IPS-15b (cell line): ENCODE measurements at regions not wholly inside any gene's neighbourhood (a gene's known extent, or its start where the extent isn't known, plus 50 kb on each side); places are given as distances from the start of the nearest gene placed in this dataset.

Experiments
- H3K27me3 ChIP-seq: one replicate; pipeline ENCODE4 v1.6.1; 2013; ENCODE audit warnings: low read length; ENCODE audit not compliant: control insufficient read depth, insufficient read depth
- H3K36me3 ChIP-seq: one replicate; pipeline ENCODE4 v1.6.1; 2013; ENCODE audit warnings: low read length; ENCODE audit not compliant: control insufficient read depth, insufficient read depth
- H3K4me1 ChIP-seq: one replicate; pipeline ENCODE4 v1.6.1; 2013; ENCODE audit warnings: mild to moderate bottlenecking, low read length; ENCODE audit not compliant: control insufficient read depth, insufficient read depth
- H3K4me3 ChIP-seq: one replicate; pipeline ENCODE4 v1.5.1; 2013; ENCODE audit warnings: low read depth, low read length
- H3K9ac ChIP-seq: one replicate; pipeline ENCODE4 v1.6.1; 2013; ENCODE audit warnings: low read depth, mild to moderate bottlenecking, low read length
- H3K9me3 ChIP-seq: one replicate; pipeline ENCODE4 v1.6.1; 2013; ENCODE audit warnings: mild to moderate bottlenecking, low read length; ENCODE audit not compliant: control insufficient read depth, insufficient read depth

- Histone ChIP-seq H3K9me3 (no peaks in the 10 kb centered on the region), H3K9ac (no peak overlapping the region), H3K4me3 (no peak overlapping the region), H3K27me3 (no peaks in the 10 kb centered on the region), H3K4me1 (no peaks in the 10 kb centered on the region), H3K36me3 (peaks cover 9% of the 10 kb centered on the region)
Observed at GRCh38 chr22:48659404-48659996, 1168.2 kb downstream of the BRD1 start.

GRCh38 chr22:48658871-48659270 is 1168.8 kb downstream of the BRD1 start:
- H3K4me3 ChIP-seq: no peak overlapping the region
- H3K9ac ChIP-seq: no peak overlapping the region
- no peaks in the 10 kb centered on the region for H3K9me3 ChIP-seq
- H3K4me1 ChIP-seq: no peaks in the 10 kb centered on the region
- peaks cover 4% of the 10 kb centered on the region for H3K36me3 ChIP-seq
- no peaks in the 10 kb centered on the region for H3K27me3 ChIP-seq

DNA sequence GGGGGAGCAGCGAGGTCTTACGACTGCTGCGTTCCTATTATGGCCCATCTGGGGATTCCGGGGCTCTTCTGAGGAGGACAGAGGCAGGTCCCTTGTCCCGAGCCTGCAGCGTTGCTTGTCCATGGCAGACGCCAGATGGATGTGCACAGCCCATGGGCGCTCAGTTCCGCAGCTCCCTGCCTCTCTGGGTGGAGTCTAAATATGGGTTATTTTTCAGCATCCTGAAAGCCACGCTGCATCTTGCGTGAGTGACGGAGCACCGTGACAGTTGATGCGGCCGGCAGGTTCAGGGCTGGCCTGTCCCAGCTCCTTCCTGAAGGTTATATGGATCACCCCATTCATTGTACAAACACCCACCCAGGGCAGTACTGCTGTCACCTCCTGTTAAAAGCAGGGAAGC is 1169.4 kb downstream of the BRD1 start:
- no peaks in the 10 kb centered on the region for H3K9me3 ChIP-seq
- no peaks in the 10 kb centered on the region for H3K4me1 ChIP-seq
- H3K36me3 ChIP-seq: peaks cover 3% of the 10 kb centered on the region
- no peak overlapping the region for H3K9ac ChIP-seq
- H3K4me3 ChIP-seq: no peak overlapping the region
- no peaks in the 10 kb centered on the region for H3K27me3 ChIP-seq

DNA sequence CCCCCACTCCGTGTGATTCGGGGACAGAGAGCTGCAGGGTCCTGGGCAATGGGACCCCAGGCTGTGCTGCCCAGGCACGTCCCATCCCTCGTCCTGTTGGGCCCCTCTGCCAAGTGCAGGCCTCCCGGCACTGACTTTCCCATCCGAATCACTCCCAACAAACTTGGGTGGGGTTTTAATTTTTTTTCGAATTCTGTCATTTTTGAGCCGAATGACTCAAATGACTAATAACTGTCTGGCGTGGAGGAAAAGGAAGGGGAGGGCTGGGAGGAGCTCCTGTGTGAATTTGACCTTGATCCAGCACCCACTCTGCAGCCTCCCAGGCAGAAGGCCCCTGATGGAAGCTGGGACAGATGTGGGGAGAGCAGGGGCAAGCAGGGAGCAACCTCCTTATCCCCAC is 1173.2 kb downstream of the BRD1 start:
- H3K36me3 ChIP-seq: peaks cover 6% of the 10 kb centered on the region
- H3K4me1 ChIP-seq: no peaks in the 10 kb centered on the region
- no peaks in the 10 kb centered on the region for H3K27me3 ChIP-seq
- H3K9ac ChIP-seq: no peak overlapping the region
- no peak overlapping the region for H3K4me3 ChIP-seq
- H3K9me3 ChIP-seq: no peaks in the 10 kb centered on the region

DNA sequence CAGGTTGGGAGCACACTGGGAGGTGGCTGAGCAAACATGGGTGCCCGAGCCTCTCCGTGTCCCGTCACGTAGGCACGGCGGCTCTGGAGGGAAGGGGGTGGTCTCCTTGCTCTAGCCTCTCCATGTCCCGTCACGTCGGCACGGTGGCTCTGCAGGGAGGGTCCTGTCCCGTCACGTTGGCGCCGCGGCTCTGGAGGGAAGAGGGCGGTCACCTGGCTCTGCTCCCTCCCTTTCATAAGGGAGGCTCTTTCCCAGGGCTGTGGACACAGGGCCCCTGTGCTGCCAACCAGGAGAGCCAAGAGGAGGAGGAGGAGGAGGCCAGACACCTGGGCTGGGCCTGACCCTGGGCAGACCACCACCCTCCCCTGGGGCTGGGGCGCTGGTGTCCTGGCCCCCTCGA is 1173.7 kb downstream of the BRD1 start:
- H3K4me1 ChIP-seq: no peaks in the 10 kb centered on the region
- peaks cover 6% of the 10 kb centered on the region for H3K36me3 ChIP-seq
- no peak overlapping the region for H3K9ac ChIP-seq
- H3K4me3 ChIP-seq: no peak overlapping the region
- H3K27me3 ChIP-seq: no peaks in the 10 kb centered on the region
- no peaks in the 10 kb centered on the region for H3K9me3 ChIP-seq

GRCh38 chr22:48653306-48653705 is 1174.4 kb downstream of the BRD1 start:
- H3K9me3 ChIP-seq: no peaks in the 10 kb centered on the region
- no peaks in the 10 kb centered on the region for H3K4me1 ChIP-seq
- H3K4me3 ChIP-seq: no peak overlapping the region
- H3K36me3 ChIP-seq: peaks cover 6% of the 10 kb centered on the region
- no peak overlapping the region for H3K9ac ChIP-seq
- no peaks in the 10 kb centered on the region for H3K27me3 ChIP-seq

GRCh38 chr22:48652796-48653195 is 1174.9 kb downstream of the BRD1 start:
- Histone ChIP-seq H3K9me3 (no peaks in the 10 kb centered on the region), H3K9ac (no peak overlapping the region), H3K4me1 (no peaks in the 10 kb centered on the region), H3K36me3 (peaks cover 6% of the 10 kb centered on the region), H3K4me3 (no peak overlapping the region), H3K27me3 (no peaks in the 10 kb centered on the region)

GRCh38 chr22:48651981-48652538 is 1175.6 kb downstream of the BRD1 start:
- no peak overlapping the region for H3K9ac ChIP-seq
- H3K36me3 ChIP-seq: peaks cover 6% of the 10 kb centered on the region
- no peak overlapping the region for H3K4me3 ChIP-seq
- H3K4me1 ChIP-seq: no peaks in the 10 kb centered on the region
- H3K9me3 ChIP-seq: no peaks in the 10 kb centered on the region
- H3K27me3 ChIP-seq: no peaks in the 10 kb centered on the region

GRCh38 chr22:48651036-48651890 is 1176.4 kb downstream of the BRD1 start:
- H3K4me1 ChIP-seq: no peaks in the 10 kb centered on the region
- H3K36me3 ChIP-seq: peaks cover 10% of the 10 kb centered on the region
- H3K4me3 ChIP-seq: no peak overlapping the region
- no peak overlapping the region for H3K9ac ChIP-seq
- H3K9me3 ChIP-seq: no peaks in the 10 kb centered on the region
- no peaks in the 10 kb centered on the region for H3K27me3 ChIP-seq

DNA sequence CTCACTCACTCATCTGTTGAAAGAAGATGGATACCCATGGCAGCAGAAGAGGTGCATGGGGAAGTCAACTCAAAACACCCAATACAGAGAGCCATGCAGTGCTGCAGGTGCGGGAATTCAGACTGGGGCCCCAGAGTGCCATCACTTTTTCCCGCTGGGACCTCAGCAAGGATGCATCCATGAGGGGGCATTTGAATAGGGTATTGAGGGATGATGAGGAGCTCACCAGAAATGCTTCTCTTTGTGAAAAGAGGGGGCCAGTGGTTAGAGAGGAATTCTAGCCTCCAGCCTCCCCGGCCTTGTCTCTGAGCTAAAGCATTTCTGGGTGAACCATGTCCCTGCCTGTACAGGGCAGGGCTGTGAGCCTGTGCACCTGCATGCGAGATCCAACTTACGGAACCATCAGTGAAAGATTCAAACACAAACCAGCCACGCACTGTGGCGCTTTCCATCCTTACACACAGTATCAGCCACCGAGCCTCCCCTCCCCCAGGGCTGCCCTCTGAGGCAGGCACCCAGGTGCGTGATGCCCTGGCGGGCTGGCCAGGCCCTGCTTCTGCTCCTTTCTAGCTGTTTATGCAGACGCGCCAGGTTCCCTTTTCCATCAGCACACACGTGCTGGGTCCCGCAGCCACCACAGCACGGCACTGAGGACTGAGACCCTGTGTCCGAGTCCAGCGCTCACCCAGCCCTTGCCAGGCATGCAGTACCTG is 1177.2 kb downstream of the BRD1 start:
- Histone ChIP-seq H3K9me3 (no peaks in the 10 kb centered on the region), H3K9ac (no peak overlapping the region), H3K27me3 (no peaks in the 10 kb centered on the region), H3K4me1 (no peaks in the 10 kb centered on the region), H3K4me3 (no peak overlapping the region), H3K36me3 (peaks cover 10% of the 10 kb centered on the region)

- H3K27me3 ChIP-seq: no peaks in the 10 kb centered on the region
- no peak overlapping the region for H3K4me3 ChIP-seq
- no peak overlapping the region for H3K9ac ChIP-seq
- H3K4me1 ChIP-seq: no peaks in the 10 kb centered on the region
- peaks cover 10% of the 10 kb centered on the region for H3K36me3 ChIP-seq
- no peaks in the 10 kb centered on the region for H3K9me3 ChIP-seq
Observed at GRCh38 chr22:48649466-48649865, 1178.2 kb downstream of the BRD1 start.
